Ishikawa (cell line): ENCODE measurements at regions not wholly inside any gene's neighbourhood (a gene's known extent, or its start where the extent isn't known, plus 50 kb on each side); places are given as distances from the start of the nearest gene placed in this dataset.

ENCODE experiments used
- EGR1 ChIP-seq: IDR thresholded peaks from 2 replicates; pipeline ENCODE4 v1.6.1; 2012
- EP300 ChIP-seq: IDR thresholded peaks from 2 replicates; pipeline ENCODE4 v1.6.1; 2012; ENCODE audit warnings: borderline replicate concordance
- RAD21 ChIP-seq: IDR thresholded peaks from 2 replicates; pipeline ENCODE4 v1.6.1; 2012; ENCODE audit warnings: low read depth
- TAF1 ChIP-seq: IDR thresholded peaks from 2 replicates; pipeline ENCODE4 v1.6.1; 2012; ENCODE audit warnings: low read depth, mild to moderate bottlenecking
- TEAD4 ChIP-seq: IDR thresholded peaks from 2 replicates; pipeline ENCODE4 v1.6.1; 2012
- YY1 ChIP-seq: IDR thresholded peaks from 2 replicates; pipeline ENCODE4 v1.6.1; 2012; ENCODE audit warnings: low read depth
- TF ChIP-seq, protein P1 (sequence below): IDR thresholded peaks from 2 replicates; pipeline ENCODE4 v1.6.1; 2012; ENCODE audit warnings: low read depth, mild to moderate bottlenecking
- TF ChIP-seq, protein P2 (sequence below): IDR thresholded peaks from 2 replicates; pipeline ENCODE4 v1.6.1; 2012

DNA sequence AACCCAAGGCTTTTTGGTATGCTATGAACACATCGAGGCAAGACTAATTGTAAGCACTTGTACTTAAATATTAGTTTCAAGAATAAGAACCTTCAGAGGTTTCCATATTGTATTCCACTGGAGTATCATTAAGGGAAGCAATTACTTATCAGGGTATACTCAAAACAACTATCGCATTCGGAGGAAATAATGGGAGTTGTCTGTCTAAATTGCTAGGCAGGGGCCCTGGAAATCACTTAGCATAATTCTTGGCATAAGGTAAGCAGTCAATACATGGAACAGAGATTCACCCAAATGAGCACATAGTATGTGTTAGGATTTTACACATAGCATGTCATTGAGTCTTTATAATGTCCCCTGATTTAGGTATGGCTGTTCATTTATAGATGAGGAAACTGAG, 249.4 kb downstream of the DHX15 start:
- TF ChIP-seq YY1 (no peak), TAF1 (no peak), RAD21 (no peak), EP300 (no peak), EGR1 (no peak), TEAD4 (no peak)
- TF ChIP-seq, protein P1, sequence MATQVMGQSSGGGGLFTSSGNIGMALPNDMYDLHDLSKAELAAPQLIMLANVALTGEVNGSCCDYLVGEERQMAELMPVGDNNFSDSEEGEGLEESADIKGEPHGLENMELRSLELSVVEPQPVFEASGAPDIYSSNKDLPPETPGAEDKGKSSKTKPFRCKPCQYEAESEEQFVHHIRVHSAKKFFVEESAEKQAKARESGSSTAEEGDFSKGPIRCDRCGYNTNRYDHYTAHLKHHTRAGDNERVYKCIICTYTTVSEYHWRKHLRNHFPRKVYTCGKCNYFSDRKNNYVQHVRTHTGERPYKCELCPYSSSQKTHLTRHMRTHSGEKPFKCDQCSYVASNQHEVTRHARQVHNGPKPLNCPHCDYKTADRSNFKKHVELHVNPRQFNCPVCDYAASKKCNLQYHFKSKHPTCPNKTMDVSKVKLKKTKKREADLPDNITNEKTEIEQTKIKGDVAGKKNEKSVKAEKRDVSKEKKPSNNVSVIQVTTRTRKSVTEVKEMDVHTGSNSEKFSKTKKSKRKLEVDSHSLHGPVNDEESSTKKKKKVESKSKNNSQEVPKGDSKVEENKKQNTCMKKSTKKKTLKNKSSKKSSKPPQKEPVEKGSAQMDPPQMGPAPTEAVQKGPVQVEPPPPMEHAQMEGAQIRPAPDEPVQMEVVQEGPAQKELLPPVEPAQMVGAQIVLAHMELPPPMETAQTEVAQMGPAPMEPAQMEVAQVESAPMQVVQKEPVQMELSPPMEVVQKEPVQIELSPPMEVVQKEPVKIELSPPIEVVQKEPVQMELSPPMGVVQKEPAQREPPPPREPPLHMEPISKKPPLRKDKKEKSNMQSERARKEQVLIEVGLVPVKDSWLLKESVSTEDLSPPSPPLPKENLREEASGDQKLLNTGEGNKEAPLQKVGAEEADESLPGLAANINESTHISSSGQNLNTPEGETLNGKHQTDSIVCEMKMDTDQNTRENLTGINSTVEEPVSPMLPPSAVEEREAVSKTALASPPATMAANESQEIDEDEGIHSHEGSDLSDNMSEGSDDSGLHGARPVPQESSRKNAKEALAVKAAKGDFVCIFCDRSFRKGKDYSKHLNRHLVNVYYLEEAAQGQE: no peak
- TF ChIP-seq, protein P2, sequence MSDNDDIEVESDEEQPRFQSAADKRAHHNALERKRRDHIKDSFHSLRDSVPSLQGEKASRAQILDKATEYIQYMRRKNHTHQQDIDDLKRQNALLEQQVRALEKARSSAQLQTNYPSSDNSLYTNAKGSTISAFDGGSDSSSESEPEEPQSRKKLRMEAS: no peak
